B cell (primary cell): ENCODE measurements at regions not wholly inside any gene's neighbourhood (a gene's known extent, or its start where the extent isn't known, plus 50 kb on each side); places are given as distances from the start of the nearest gene placed in this dataset.

Experiments
- ATAC-seq: fragments of 200-7000 bp; cut with Tn5 transposase; one replicate; pipeline ENCODE4 v1.10.0; 2021; ENCODE audit warnings: low read depth, mild to moderate bottlenecking, moderate number of reproducible peaks, moderate library complexity
- CTCF ChIA-PET: fragments of 350-600 bp; sonication (Branson Sonifier 250); formaldehyde crosslinking; loops from one replicate; lab custom pipeline; 2021; ENCODE audit warnings: antibody characterized with exemption, inconsistent platforms; lab: Charles Lee
- POLR2A ChIA-PET: fragments of 350-600 bp; sonication (Branson Sonifier 250); formaldehyde crosslinking; loops from one replicate; lab custom pipeline; 2021; ENCODE audit warnings: antibody characterized with exemption; lab: Charles Lee
- DNase-seq: peaks from one replicate; pipeline ENCODE4 v3.0.0; 2013
- H2AFZ ChIP-seq: 2 replicates; pipeline ENCODE4 v1.6.1; 2012; ENCODE audit warnings: mild to moderate bottlenecking, low read depth, low read length; ENCODE audit not compliant: insufficient read depth, poor library complexity, severe bottlenecking
- H3K27ac ChIP-seq, 2 donors: 1 replicate in 1 of 2; 2 replicates in 1 of 2; pipeline ENCODE4 v1.5.1; 2012 to 2013; ENCODE audit warnings: low read length in 2 of 2, mild to moderate bottlenecking in 2 of 2, moderate library complexity in 1 of 2
- H3K27me3 ChIP-seq, 4 experiments: fragments of 200-600 bp in 1 of 4; sonication (generic) in 1 of 4; replicated peaks in 1 of 4; 1 replicate in 2 of 4; 2 replicates in 2 of 4; pipeline versions ENCODE4 v1.6.1 to v1.7.0; 2013 to 2016; ENCODE audit warnings: low read length in 3 of 4, mild to moderate bottlenecking in 2 of 4, mixed read lengths in 1 of 4, moderate library complexity in 1 of 4; ENCODE audit not compliant: insufficient read depth in 4 of 4, control insufficient read depth in 3 of 4; ENCODE audit errors: control extremely low read depth in 1 of 4
- H3K36me3 ChIP-seq, 2 experiments: replicated peaks in 1 of 2; 1 replicate in 1 of 2; 2 replicates in 1 of 2; pipeline versions ENCODE4 v1.6.1 to v1.7.1; 2013; ENCODE audit warnings: low read length in 1 of 2; ENCODE audit not compliant: insufficient read depth in 2 of 2, control insufficient read depth in 1 of 2; ENCODE audit errors: control extremely low read depth in 1 of 2, extremely low read depth in 1 of 2
- H3K4me1 ChIP-seq, 2 donors: fragments of 200-600 bp in 1 of 2; sonication (generic) in 1 of 2; 1 replicate in 1 of 2; 2 replicates in 1 of 2; pipeline versions ENCODE4 v1.5.1 to v1.6.1; 2013 to 2017; ENCODE audit warnings: low read length in 2 of 2; ENCODE audit not compliant: control insufficient read depth in 2 of 2, insufficient read depth in 2 of 2
- H3K4me2 ChIP-seq: replicated peaks from 2 replicates; pipeline ENCODE3; 2012; ENCODE audit warnings: mild to moderate bottlenecking, low read depth, low read length; ENCODE audit not compliant: poor library complexity, severe bottlenecking
- H3K4me3 ChIP-seq, 5 experiments: fragments of 200-600 bp in 1 of 5; sonication (generic) in 1 of 5; 1 replicate in 3 of 5; 2 replicates in 2 of 5; pipeline versions ENCODE4 v1.5.1 to v1.7.0; 2011 to 2016; ENCODE audit warnings: low read length in 4 of 5, mild to moderate bottlenecking in 4 of 5, low read depth in 2 of 5, control low read depth in 1 of 5, moderate library complexity in 1 of 5; ENCODE audit not compliant: insufficient read depth in 1 of 5; ENCODE audit errors: control extremely low read depth in 1 of 5, extremely low read depth in 1 of 5
- H3K79me2 ChIP-seq: fragments of 200-600 bp; sonication (generic); one replicate; pipeline ENCODE4 v1.6.0; 2016; ENCODE audit warnings: low read length; ENCODE audit not compliant: control insufficient read depth, insufficient read depth
- H3K9ac ChIP-seq: fragments of 200-600 bp; sonication (generic); 2 replicates; pipeline ENCODE4 v1.6.1; 2017; ENCODE audit warnings: mild to moderate bottlenecking, low read length, moderate library complexity
- H3K9me3 ChIP-seq, 3 donors: one replicate each; pipeline versions ENCODE4 v1.6.1 to v1.7.1; 2013; ENCODE audit warnings: low read length in 2 of 3; ENCODE audit not compliant: control insufficient read depth in 2 of 3, insufficient read depth in 1 of 3; ENCODE audit errors: control extremely low read depth in 1 of 3
- H4K20me1 ChIP-seq: 2 replicates; pipeline ENCODE4 v1.6.0; 2012; ENCODE audit warnings: mild to moderate bottlenecking, low read length; ENCODE audit not compliant: insufficient read depth, control insufficient read depth, poor library complexity, severe bottlenecking
- H3K27ac Mint-ChIP-seq: one replicate; pipeline ENCODE4 v1.8.0; 2021; ENCODE audit warnings: mixed read lengths
- H3K27me3 Mint-ChIP-seq: one replicate; pipeline ENCODE4 v1.8.0; 2021; ENCODE audit warnings: mixed read lengths
- H3K4me1 Mint-ChIP-seq: one replicate; pipeline ENCODE4 v1.8.0; 2021; ENCODE audit warnings: mixed read lengths
- H3K4me3 Mint-ChIP-seq: one replicate; pipeline ENCODE4 v1.8.0; 2021; ENCODE audit warnings: mixed read lengths
- H3K9me3 Mint-ChIP-seq: one replicate; pipeline ENCODE4 v1.8.0; 2022; ENCODE audit warnings: mixed read lengths; ENCODE audit not compliant: insufficient read depth
- EZH2 ChIP-seq: IDR thresholded peaks from 2 replicates; pipeline ENCODE4 v1.6.1; 2012; ENCODE audit warnings: borderline replicate concordance, low read depth, mild to moderate bottlenecking, moderate library complexity, low read length; ENCODE audit not compliant: insufficient read depth, poor library complexity, severe bottlenecking
- WGBS: methylation state at CpG from one replicate; pipeline ENCODE4 v1.1.5; 2013; ENCODE audit warnings: missing lambda C conversion rate; ENCODE audit not compliant: insufficient coverage; 5-methylcytosine and 5-hydroxymethylcytosine counted together
- intact Hi-C: fragments of 100-400 bp; cut with micrococcal nuclease; formaldehyde crosslinking; loops from one replicate; pipeline ENCODE4 v1.10.0; 2022
- TF ChIP-seq, protein P1 (sequence below): fragments of 200-600 bp; IDR thresholded peaks from one replicate; pipeline ENCODE4 v1.8.0; 2022; ENCODE audit warnings: antibody characterized with exemption, mild to moderate bottlenecking

DNA sequence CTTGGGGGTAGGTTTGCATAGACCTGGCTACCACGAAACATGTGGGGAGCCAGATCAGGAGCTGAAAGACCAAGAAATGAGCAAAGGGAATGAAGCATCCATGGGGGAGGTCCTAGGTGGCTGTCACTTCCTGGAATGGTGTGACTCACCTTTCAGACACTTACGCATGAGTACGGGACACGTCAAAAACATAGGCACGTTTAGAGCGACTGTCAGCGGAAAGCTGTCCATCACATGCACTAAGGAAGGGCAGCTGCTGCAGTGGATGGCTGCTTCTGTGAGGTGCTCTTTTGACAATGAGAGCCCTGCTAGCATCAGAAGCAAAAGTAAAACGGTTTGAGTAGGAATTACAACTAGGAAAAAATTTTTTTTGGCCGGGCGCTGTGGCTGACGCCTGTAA, 244.6 kb upstream of the CCDC54 start:
- WGBS: 94% methylated on average over 11 of the region's 11 CpGs
- ATAC-seq (no peak), DNase-seq (no peak)
- Histone ChIP-seq H3K4me2 (no peak overlapping the region), H3K9ac (no peak overlapping the region), H3K36me3 (no peaks in the 10 kb centered on the region), H3K27ac (no peak overlapping the region), H4K20me1 (no peaks in the 10 kb centered on the region), H3K4me1 (no peaks in the 10 kb centered on the region), H3K79me2 (no peaks in the 10 kb centered on the region), H3K9me3 (peaks cover 0 to 9% (median 0%) of the 10 kb centered on the region in 3 donors), H3K27me3 (peaks cover 0 to 3% (median 0%) of the 10 kb centered on the region in 4 experiments), H2AFZ (no peak overlapping the region), H3K4me3 (no peak overlapping the region)
- TF ChIP-seq, protein P1, sequence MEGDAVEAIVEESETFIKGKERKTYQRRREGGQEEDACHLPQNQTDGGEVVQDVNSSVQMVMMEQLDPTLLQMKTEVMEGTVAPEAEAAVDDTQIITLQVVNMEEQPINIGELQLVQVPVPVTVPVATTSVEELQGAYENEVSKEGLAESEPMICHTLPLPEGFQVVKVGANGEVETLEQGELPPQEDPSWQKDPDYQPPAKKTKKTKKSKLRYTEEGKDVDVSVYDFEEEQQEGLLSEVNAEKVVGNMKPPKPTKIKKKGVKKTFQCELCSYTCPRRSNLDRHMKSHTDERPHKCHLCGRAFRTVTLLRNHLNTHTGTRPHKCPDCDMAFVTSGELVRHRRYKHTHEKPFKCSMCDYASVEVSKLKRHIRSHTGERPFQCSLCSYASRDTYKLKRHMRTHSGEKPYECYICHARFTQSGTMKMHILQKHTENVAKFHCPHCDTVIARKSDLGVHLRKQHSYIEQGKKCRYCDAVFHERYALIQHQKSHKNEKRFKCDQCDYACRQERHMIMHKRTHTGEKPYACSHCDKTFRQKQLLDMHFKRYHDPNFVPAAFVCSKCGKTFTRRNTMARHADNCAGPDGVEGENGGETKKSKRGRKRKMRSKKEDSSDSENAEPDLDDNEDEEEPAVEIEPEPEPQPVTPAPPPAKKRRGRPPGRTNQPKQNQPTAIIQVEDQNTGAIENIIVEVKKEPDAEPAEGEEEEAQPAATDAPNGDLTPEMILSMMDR: no peak
- no peak for TF ChIP-seq EZH2
- Mint-ChIP-seq H3K4me1 (no peaks in the 10 kb centered on the region), H3K9me3 (peaks cover 6% of the 10 kb centered on the region), H3K4me3 (no peak overlapping the region), H3K27ac (no peak overlapping the region), H3K27me3 (peaks cover 9% of the 10 kb centered on the region)
- ChIA-PET CTCF (no interaction called here), POLR2A (no interaction called here)
- intact Hi-C loops: no loop called here

GRCh38 chr3:107133891-107134290, 243.3 kb upstream of the CCDC54 start:
- Mint-ChIP-seq H3K4me1 (no peaks in the 10 kb centered on the region), H3K27ac (no peak overlapping the region), H3K9me3 (peaks cover 6% of the 10 kb centered on the region), H3K27me3 (peaks cover 9% of the 10 kb centered on the region), H3K4me3 (no peak overlapping the region)
- no peak for TF ChIP-seq EZH2
- TF ChIP-seq, protein P1: no peak
- Histone ChIP-seq H3K4me1 (no peaks in the 10 kb centered on the region), H3K79me2 (no peaks in the 10 kb centered on the region), H3K9me3 (peaks cover 0 to 9% (median 0%) of the 10 kb centered on the region in 3 donors), H3K27ac (no peak overlapping the region), H3K9ac (no peak overlapping the region), H2AFZ (no peak overlapping the region), H3K36me3 (no peaks in the 10 kb centered on the region), H4K20me1 (no peaks in the 10 kb centered on the region), H3K4me2 (no peak overlapping the region), H3K27me3 (no peaks in the 10 kb centered on the region), H3K4me3 (no peak overlapping the region)
- ChIA-PET POLR2A (no interaction called here), CTCF (no interaction called here)
- intact Hi-C loops: no loop called here
- DNase-seq (no peak), ATAC-seq (no peak)
- WGBS: no CpG with 5 or more reads among the region's 3 CpGs
